22Rv1 (cell line): ENCODE measurements at regions not wholly inside any gene's neighbourhood (a gene's known extent, or its start where the extent isn't known, plus 50 kb on each side); places are given as distances from the start of the nearest gene placed in this dataset.

Experiments
- H3K27ac ChIP-seq: fragments of 450-650 bp; 2 replicates; pipeline ENCODE4 v1.5.1; 2017
- ZFX ChIP-seq: fragments of 450-650 bp; IDR thresholded peaks from 2 replicates; pipeline ENCODE4 v1.6.1; 2017; ENCODE audit warnings: antibody characterized with exemption, borderline replicate concordance
- TF ChIP-seq, protein P1 (sequence below): fragments of 450-650 bp; IDR thresholded peaks from 2 replicates; pipeline ENCODE4 v1.5.1; 2017; ENCODE audit warnings: mild to moderate bottlenecking

- TF ChIP-seq, protein P1, sequence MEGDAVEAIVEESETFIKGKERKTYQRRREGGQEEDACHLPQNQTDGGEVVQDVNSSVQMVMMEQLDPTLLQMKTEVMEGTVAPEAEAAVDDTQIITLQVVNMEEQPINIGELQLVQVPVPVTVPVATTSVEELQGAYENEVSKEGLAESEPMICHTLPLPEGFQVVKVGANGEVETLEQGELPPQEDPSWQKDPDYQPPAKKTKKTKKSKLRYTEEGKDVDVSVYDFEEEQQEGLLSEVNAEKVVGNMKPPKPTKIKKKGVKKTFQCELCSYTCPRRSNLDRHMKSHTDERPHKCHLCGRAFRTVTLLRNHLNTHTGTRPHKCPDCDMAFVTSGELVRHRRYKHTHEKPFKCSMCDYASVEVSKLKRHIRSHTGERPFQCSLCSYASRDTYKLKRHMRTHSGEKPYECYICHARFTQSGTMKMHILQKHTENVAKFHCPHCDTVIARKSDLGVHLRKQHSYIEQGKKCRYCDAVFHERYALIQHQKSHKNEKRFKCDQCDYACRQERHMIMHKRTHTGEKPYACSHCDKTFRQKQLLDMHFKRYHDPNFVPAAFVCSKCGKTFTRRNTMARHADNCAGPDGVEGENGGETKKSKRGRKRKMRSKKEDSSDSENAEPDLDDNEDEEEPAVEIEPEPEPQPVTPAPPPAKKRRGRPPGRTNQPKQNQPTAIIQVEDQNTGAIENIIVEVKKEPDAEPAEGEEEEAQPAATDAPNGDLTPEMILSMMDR = no peak
- no peak for TF ChIP-seq ZFX
- no peak overlapping the region for H3K27ac ChIP-seq
Measured at GRCh38 chr7:136496551-136496950, 371.9 kb upstream of the CHRM2 start.

DNA sequence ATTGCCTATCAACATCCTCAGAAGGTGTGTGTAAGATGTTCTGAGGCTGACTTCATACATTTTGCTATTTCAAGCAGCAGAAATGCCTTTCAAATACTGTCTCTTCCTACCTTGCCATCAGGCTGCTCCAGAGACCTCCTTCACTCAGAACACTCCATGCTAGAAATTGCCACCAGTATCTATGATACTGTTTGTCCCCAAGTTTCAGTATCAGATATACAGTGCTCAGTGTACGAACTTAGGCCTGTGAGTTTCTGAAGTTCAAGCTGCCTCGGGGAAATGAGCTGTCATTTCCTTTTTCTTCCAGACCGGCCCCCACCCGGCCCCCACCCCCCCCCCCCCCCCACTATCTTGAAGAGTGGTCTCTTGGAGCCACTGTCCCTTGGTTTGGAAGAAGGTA is 373.4 kb upstream of the CHRM2 start:
- no peak for TF ChIP-seq ZFX
- TF ChIP-seq, protein P1 = no peak

DNA sequence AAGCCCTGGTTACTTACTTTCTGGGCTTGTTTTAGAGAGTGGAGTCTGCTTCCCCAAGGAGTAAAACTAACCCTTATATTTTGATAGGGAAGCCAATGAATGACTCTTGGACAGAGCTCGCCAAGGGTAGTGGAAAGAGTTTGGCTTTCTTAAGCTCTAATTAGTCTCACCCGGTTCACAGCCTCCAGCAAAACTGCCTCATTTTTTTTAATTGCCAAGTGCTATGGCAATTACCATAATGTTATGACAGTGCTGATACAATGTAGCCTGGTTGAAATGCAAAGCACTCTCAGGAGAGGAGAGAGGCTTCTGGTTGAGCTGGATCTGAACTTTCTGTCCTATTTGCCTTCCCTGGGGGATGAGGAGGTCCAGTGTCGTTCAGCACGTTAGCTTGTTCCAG is 376.1 kb upstream of the CHRM2 start:
- no peak overlapping the region for H3K27ac ChIP-seq
- TF ChIP-seq, protein P1 = no peak
- TF ChIP-seq ZFX = no peak

More for the DNA sequence above, 373.4 kb upstream of the CHRM2 start:
- H3K27ac ChIP-seq = no peak overlapping the region

DNA sequence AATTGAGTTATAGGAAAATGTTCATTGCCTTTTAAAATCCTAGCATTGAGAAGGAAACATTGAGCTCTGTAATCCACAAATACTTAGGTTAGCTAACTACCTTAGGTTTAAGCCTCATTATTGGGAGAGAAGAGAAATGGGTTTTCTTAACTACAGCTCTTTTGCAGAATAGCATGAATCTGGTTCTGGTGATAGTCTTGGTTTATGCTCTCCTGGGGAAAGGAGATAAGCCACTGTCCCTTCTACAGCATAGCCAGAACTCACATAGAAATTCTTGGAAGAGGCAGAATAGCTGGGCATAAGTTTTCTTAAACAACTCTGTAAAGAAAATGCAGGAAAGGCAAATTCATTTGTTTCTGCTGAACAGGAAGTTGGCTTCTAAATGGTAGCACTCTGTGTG is 378.6 kb upstream of the CHRM2 start:
- TF ChIP-seq, protein P1 = no peak
- no peak for TF ChIP-seq ZFX
- no peak overlapping the region for H3K27ac ChIP-seq

DNA sequence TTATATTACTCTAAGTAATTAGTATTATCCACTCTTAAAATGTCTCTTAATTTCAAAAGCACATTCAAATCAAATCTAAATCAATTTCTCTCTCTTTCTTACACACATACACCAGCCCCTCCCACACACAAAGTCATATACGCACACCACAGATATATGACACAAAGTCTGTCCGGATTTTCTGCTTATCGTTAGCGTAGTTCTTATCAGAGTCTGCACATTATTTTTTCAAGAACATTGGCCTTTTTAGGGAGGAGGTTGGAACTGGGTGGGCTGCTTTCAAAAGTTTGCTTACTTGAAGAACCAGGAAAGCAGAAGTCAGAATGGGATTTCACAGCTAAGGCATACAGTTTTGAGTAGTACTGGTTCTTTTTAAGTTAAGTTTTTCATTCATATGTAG is 387.6 kb upstream of the CHRM2 start:
- no peak for TF ChIP-seq ZFX
- TF ChIP-seq, protein P1 = no peak

DNA sequence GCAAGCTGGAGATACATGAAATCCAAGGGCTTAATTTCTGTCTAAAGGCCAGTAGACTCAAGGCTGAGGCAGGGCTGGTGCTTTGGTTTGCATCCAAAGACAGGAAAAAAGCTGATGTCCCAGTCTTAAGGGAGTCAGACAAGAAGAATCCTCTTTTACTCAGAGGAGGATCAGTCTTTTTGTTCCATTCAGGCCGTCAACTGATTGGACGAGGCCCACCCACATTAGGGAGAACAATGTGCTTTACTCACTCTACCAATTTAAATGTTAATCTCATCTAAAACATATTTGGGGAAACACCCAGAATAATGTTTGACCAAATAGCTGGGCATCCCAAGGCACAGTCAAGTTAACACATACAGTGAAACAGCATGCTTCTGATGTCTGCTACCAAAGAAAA is 388.5 kb upstream of the CHRM2 start:
- TF ChIP-seq, protein P1 = no peak
- no peak for TF ChIP-seq ZFX
- H3K27ac ChIP-seq = no peak overlapping the region

More for the DNA sequence above, 387.6 kb upstream of the CHRM2 start:
- H3K27ac ChIP-seq = no peak overlapping the region

- no peak overlapping the region for H3K27ac ChIP-seq
- TF ChIP-seq, protein P1 = no peak
- TF ChIP-seq ZFX = no peak
Measured at GRCh38 chr7:136470179-136470578, 398.3 kb upstream of the CHRM2 start.
